ENCODE measurements at regions not wholly inside any gene's neighbourhood (a gene's known extent, or its start where the extent isn't known, plus 50 kb on each side); places are given as distances from the start of the nearest gene placed in this dataset.

- no peak for DNase-seq
These were observed 67.6 kb upstream of the AMPD3 start for GRCh38 chr11:10387206-10388083.

- DNase-seq = no peak
These were observed 67.0 kb upstream of the AMPD3 start for GRCh38 chr11:10388101-10388500.

- DNase-seq = no peak
These were observed 66.5 kb upstream of the AMPD3 start for GRCh38 chr11:10388574-10388973.

- DNase-seq = no peak
These were observed 64.7 kb upstream of the AMPD3 start for GRCh38 chr11:10390375-10390774.

- no peak for DNase-seq
These were observed 62.7 kb upstream of the AMPD3 start for GRCh38 chr11:10392095-10393079.

- DNase-seq = no peak
These were observed 60.6 kb upstream of the AMPD3 start for GRCh38 chr11:10394229-10395101.

- DNase-seq = no peak
These were observed 59.7 kb upstream of the AMPD3 start for GRCh38 chr11:10395166-10395897.

GRCh38 chr11:10396771-10397170 is 58.3 kb upstream of the AMPD3 start:
- no peak for DNase-seq

GRCh38 chr11:10397226-10397987 is 57.7 kb upstream of the AMPD3 start:
- no peak for DNase-seq

- peak; percentile 72 to 82 for DNase-seq
These were observed 56.5 kb upstream of the AMPD3 start for GRCh38 chr11:10398525-10398924.

- DNase-seq = peak; percentile 43 to 57
These were observed 54.2 kb upstream of the AMPD3 start for GRCh38 chr11:10400856-10401255.

GRCh38 chr11:10401256-10401655 is 53.8 kb upstream of the AMPD3 start:
- no peak for DNase-seq

GRCh38 chr11:10401696-10402392 is 53.2 kb upstream of the AMPD3 start:
- no peak for DNase-seq

Data from inflammatory macrophage (primary cell).